B cell (primary cell): ENCODE measurements at regions not wholly inside any gene's neighbourhood (a gene's known extent, or its start where the extent isn't known, plus 50 kb on each side); places are given as distances from the start of the nearest gene placed in this dataset.

ENCODE experiments used
- CTCF ChIP-seq: fragments of 200-600 bp; IDR thresholded peaks from one replicate; pipeline ENCODE4 v1.8.0; 2022; ENCODE audit warnings: antibody characterized with exemption, mild to moderate bottlenecking
- EZH2 ChIP-seq: IDR thresholded peaks from 2 replicates; pipeline ENCODE4 v1.6.1; 2012; ENCODE audit warnings: borderline replicate concordance, low read depth, mild to moderate bottlenecking, moderate library complexity, low read length; ENCODE audit not compliant: insufficient read depth, poor library complexity, severe bottlenecking

GRCh38 chr15:31172606-31173005 is 71.1 kb upstream of the TRPM1 start:
- TF ChIP-seq CTCF (no peak), EZH2 (no peak)
